Fibroblast of the aortic adventitia (primary cell): ENCODE measurements at regions not wholly inside any gene's neighbourhood (a gene's known extent, or its start where the extent isn't known, plus 50 kb on each side); places are given as distances from the start of the nearest gene placed in this dataset.

Source experiments
- DNase-seq: peaks from one replicate; pipeline ENCODE4 v3.0.0-alpha.2; 2010; ENCODE audit warnings: low read depth
- H3K4me3 ChIP-seq: 2 replicates; pipeline ENCODE4 v1.5.1; 2011; ENCODE audit warnings: low read depth, mild to moderate bottlenecking, control low read depth, low read length, moderate library complexity
- TF ChIP-seq, protein P1 (sequence below): IDR thresholded peaks from 2 replicates; pipeline ENCODE4 v1.5.1; 2011; ENCODE audit warnings: mild to moderate bottlenecking, low read length, control low read depth, inconsistent platforms; ENCODE audit not compliant: insufficient read depth

DNA sequence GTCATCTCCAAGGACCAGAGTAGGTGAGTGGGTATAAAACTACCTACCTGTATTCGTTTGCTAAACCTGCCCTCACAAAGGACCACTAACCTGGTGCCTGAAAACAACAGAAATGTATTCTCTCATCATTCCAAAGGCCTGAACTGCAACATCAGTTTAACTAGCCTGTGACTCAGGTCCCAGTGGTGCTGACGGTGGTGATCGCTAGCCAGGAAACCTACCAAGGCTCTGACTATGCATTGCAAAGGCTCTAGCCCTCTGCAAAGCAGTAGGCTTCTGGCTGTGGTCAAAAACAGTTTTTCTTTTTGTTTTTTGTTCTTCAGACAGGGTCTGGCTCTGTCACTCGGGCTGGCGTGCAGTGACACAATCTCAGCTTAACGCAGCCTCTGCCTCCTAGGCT, 107.5 kb downstream of the NPTX2 start:
- TF ChIP-seq, protein P1, sequence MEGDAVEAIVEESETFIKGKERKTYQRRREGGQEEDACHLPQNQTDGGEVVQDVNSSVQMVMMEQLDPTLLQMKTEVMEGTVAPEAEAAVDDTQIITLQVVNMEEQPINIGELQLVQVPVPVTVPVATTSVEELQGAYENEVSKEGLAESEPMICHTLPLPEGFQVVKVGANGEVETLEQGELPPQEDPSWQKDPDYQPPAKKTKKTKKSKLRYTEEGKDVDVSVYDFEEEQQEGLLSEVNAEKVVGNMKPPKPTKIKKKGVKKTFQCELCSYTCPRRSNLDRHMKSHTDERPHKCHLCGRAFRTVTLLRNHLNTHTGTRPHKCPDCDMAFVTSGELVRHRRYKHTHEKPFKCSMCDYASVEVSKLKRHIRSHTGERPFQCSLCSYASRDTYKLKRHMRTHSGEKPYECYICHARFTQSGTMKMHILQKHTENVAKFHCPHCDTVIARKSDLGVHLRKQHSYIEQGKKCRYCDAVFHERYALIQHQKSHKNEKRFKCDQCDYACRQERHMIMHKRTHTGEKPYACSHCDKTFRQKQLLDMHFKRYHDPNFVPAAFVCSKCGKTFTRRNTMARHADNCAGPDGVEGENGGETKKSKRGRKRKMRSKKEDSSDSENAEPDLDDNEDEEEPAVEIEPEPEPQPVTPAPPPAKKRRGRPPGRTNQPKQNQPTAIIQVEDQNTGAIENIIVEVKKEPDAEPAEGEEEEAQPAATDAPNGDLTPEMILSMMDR, result no peak
- H3K4me3 ChIP-seq, result no peak overlapping the region
- no peak for DNase-seq

DNA sequence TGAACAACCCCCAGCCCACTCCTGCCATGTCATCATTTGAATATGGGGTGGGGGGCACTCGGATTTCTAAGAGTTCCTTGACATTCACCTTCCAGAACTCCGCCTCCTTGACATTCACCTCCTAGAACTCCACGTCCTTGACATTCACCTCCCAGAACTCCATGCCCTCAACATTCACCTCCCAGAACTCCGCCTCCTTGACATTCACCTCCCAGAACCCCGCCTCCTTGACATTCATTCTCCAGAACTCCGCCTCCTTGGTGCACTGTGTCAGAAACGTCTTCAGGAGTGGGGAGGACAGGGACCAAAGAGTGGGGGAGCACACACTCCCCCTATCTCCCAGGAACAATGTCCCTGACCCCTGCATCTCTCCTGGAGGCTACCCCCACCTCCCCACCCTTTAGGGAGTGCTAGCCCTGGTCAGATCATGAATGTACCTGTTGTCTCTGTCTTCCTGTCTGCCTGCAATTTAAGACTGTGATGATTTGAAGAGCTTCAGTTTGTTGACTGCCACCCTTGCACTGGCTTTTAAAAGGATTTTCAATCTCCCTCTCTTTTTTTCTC, 110.1 kb downstream of the NPTX2 start:
- TF ChIP-seq, protein P1, result no peak
- H3K4me3 ChIP-seq, result no peak overlapping the region

DNA sequence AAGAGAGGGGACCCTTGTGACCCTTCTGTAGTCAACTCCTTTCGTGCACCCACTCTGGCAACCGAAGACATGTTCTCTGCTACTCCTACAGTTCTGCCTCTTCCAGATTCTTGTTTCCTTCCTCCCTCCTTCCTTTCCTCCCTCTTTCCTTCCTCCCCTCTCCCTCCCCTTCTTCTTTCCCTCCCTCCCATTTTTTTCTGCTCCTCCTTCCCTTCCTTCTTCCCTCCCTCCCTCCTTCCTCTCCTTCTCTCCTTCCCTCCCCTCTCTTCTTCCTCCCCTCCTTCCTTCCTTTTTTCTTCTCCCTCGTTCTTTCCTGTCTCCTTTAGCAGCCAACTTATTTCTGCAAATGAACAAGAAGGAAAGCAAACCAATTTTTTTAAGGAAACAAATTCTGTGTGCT, 111.5 kb downstream of the NPTX2 start:
- H3K4me3 ChIP-seq, result no peak overlapping the region
- TF ChIP-seq, protein P1, result no peak
- DNase-seq, result no peak

More for the DNA sequence above, 110.1 kb downstream of the NPTX2 start:
- DNase-seq, result no peak

DNA sequence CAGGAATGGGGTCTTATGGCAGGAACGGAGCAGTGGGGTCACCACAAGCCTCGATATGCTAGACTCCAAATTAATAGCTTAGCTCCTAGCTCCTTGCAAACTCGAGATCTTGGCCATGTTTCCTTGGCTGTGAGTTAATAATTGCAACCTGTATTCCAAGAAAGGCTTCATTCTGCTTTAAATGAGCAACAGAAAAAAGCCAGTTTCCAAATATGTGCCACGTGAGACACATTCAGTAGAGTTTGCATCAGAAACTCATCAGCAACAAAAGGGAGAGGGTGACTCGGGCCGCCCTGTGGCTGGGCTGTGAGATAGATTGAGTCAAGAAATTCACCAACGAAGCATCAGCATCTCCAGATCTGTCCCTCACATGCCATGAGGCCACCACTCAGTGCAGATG, 112.0 kb downstream of the NPTX2 start:
- DNase-seq, result no peak
- no peak overlapping the region for H3K4me3 ChIP-seq
- TF ChIP-seq, protein P1, result no peak

DNA sequence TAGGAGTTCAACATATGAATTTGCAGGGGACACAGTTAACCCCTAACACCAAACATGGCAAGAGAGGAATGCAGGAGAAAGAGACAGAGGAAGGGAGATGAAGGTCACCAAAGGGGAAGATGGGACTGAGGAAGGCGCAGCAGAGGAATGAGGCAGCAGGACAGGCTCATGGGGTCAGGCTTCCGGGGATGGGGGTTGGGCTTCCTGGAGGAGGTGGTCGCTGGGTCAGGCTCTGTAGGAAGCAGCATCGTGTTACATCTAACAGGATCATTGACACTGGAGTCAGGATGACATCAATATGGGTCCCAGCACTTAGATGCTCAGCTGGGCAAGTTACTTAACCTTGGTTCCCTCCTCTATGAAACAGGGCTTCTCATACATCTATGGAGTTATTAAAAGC, 113.2 kb downstream of the NPTX2 start:
- H3K4me3 ChIP-seq, result no peak overlapping the region
- no peak for DNase-seq
- TF ChIP-seq, protein P1, result no peak

DNA sequence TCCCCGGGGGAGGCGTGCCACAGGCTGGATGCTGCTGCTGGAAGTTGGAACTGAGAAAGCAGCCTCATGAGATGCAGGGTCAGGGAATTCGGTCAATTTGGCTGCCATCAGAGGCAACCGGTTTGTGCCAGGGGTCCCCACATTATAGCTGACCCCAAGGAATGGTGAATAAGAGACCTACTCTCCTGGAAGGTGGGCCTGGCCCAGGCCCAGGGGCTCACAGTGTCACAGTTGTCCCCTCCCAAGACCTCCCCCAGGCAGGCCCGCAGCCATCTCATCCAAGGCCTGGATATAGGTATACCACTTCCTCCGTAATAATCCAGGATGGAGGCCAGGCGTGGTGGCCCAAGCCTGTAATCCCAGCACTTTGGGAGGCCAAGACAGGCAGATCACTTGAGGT, 114.6 kb downstream of the NPTX2 start:
- no peak for DNase-seq
- H3K4me3 ChIP-seq, result no peak overlapping the region
- TF ChIP-seq, protein P1, result no peak

DNA sequence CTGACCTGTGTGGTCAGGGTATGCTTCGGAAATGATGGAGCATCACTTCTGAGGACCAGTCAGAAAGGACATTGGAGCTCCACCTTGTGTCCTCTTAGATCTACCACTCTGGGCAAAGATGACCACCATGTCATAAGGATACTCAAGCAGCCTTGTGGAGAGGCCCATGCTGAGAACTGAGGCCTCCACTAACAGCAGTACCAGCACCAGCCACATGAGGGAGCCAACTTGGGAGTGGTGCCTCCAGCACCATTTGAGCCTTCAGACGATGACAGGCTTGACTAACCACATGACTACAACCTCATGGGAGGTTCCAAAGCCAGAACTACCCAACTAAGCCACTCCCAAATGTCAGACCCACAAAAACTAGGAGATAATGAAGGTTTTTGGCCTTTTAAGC, 116.0 kb downstream of the NPTX2 start:
- DNase-seq, result peak; percentile 2
- H3K4me3 ChIP-seq, result no peak overlapping the region
- TF ChIP-seq, protein P1, result peak; percentile 46
